PFSK-1 (cell line): ENCODE measurements at regions not wholly inside any gene's neighbourhood (a gene's known extent, or its start where the extent isn't known, plus 50 kb on each side); places are given as distances from the start of the nearest gene placed in this dataset.

Source experiments
- FOXP2 ChIP-seq: optimal IDR thresholded peaks from 2 replicates; pipeline ENCODE3; 2011; ENCODE audit warnings: borderline replicate concordance, control low read depth, inconsistent platforms; ENCODE audit not compliant: insufficient read depth; ENCODE audit errors: extremely low read length, extremely low read depth
- POLR2AphosphoS5 ChIP-seq: IDR thresholded peaks from 2 replicates; pipeline ENCODE4 v1.6.1; 2012; ENCODE audit warnings: low read depth, mild to moderate bottlenecking, control low read depth, low read length, moderate library complexity
- SIN3A ChIP-seq: IDR thresholded peaks from 2 replicates; pipeline ENCODE4 v1.6.1; 2012; ENCODE audit warnings: mild to moderate bottlenecking, low read length, moderate library complexity, borderline replicate concordance; ENCODE audit not compliant: insufficient read depth
- TAF1 ChIP-seq: IDR thresholded peaks from 2 replicates; pipeline ENCODE4 v1.6.1; 2012; ENCODE audit warnings: low read length, control low read depth, borderline replicate concordance; ENCODE audit not compliant: insufficient read depth
- TF ChIP-seq, protein P1 (sequence below), 2 experiments: IDR thresholded peaks; 2 replicates each; pipeline versions ENCODE4 v1.6.1 to v1.8.0; 2011 to 2012; ENCODE audit warnings: low read depth in 2 of 2, low read length in 2 of 2, control low read depth in 1 of 2, inconsistent platforms in 1 of 2, mild to moderate bottlenecking in 1 of 2, moderate library complexity in 1 of 2; ENCODE audit not compliant: insufficient read depth in 1 of 2

DNA sequence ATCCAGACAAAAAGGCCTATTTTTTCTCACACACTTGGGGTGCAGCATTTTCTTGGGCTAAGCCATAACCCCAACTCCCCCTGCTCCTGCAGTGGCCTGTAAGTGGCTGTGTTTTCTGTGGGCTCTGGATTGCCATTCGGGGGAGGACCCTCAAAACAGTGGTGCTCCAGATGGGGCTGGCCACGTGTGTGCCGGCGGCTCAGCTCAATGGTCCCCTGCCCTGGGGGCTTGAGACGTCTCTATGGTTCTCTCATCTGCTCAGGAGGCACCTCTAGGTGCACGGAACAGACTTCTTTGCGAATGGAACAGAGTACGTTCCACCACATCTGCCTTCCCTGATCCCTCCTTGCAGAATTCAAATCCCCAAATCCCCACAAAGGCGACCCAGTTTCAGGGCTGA lies 250.0 kb upstream of the SHH start:
- TF ChIP-seq POLR2AphosphoS5 (no peak), TAF1 (no peak), FOXP2 (no peak), SIN3A (no peak)
- TF ChIP-seq, protein P1, sequence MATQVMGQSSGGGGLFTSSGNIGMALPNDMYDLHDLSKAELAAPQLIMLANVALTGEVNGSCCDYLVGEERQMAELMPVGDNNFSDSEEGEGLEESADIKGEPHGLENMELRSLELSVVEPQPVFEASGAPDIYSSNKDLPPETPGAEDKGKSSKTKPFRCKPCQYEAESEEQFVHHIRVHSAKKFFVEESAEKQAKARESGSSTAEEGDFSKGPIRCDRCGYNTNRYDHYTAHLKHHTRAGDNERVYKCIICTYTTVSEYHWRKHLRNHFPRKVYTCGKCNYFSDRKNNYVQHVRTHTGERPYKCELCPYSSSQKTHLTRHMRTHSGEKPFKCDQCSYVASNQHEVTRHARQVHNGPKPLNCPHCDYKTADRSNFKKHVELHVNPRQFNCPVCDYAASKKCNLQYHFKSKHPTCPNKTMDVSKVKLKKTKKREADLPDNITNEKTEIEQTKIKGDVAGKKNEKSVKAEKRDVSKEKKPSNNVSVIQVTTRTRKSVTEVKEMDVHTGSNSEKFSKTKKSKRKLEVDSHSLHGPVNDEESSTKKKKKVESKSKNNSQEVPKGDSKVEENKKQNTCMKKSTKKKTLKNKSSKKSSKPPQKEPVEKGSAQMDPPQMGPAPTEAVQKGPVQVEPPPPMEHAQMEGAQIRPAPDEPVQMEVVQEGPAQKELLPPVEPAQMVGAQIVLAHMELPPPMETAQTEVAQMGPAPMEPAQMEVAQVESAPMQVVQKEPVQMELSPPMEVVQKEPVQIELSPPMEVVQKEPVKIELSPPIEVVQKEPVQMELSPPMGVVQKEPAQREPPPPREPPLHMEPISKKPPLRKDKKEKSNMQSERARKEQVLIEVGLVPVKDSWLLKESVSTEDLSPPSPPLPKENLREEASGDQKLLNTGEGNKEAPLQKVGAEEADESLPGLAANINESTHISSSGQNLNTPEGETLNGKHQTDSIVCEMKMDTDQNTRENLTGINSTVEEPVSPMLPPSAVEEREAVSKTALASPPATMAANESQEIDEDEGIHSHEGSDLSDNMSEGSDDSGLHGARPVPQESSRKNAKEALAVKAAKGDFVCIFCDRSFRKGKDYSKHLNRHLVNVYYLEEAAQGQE (IDR thresholded peaks at IDR 0.05; ENCODE audit: insufficient read depth in 1 of 2, low read depth in 2 of 2, low read length in 2 of 2), result no peak

DNA sequence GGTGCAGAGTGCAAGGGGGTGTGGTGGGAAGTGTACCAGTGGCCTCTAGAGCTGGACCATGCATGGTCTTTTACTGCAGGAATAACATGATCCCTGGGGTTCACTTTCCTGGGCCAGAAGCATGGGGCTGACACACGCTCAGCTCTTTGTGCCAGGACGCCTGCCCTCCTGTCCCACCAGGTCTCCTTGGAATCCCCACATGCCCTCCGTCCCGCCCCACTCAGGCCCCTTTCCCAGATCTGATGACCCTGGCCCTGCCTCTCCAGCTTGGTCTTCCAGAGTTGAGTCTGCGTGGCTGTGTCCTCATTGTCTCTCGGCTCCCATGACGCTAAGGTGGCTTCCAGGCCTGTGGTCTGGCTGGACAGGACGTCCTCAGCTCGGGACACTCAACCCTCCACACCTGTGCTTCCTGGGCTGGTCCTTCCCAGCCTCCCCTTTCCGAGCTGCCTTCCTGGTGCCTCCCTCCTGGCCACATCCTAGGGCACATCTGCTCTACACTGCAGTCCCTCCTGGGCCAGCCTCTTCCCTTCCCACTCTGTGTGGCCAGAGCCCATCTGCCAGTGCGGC lies 249.5 kb upstream of the SHH start:
- TF ChIP-seq SIN3A (no peak), POLR2AphosphoS5 (no peak), FOXP2 (no peak), TAF1 (no peak)
- TF ChIP-seq, protein P1 (IDR thresholded peaks at IDR 0.05; ENCODE audit: insufficient read depth in 1 of 2, low read depth in 2 of 2, low read length in 2 of 2), result no peak

DNA sequence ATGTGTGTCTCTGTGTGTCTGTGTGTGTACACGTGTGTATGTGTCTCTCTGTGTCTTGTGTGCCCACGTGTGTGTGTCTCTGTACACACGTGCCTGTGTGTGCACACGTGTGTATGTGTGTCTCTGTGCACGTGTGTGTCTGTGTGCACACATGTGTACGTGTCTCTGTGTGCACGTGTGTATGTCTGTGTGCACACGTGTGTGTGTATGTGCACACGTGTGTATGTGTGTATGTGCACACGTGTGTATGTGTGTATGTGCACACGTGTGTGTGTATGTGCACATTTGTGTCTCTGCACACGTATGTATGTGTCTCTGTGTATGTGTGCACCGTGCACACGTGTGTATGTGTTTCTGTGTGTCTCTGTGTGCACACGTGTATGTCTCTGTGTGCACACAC lies 248.7 kb upstream of the SHH start:
- no peak for TF ChIP-seq TAF1
- TF ChIP-seq POLR2AphosphoS5, result no peak
- no peak for TF ChIP-seq SIN3A
- TF ChIP-seq FOXP2, result no peak
- TF ChIP-seq, protein P1 (IDR thresholded peaks at IDR 0.05; ENCODE audit: insufficient read depth in 1 of 2, low read depth in 2 of 2, low read length in 2 of 2), result no peak

DNA sequence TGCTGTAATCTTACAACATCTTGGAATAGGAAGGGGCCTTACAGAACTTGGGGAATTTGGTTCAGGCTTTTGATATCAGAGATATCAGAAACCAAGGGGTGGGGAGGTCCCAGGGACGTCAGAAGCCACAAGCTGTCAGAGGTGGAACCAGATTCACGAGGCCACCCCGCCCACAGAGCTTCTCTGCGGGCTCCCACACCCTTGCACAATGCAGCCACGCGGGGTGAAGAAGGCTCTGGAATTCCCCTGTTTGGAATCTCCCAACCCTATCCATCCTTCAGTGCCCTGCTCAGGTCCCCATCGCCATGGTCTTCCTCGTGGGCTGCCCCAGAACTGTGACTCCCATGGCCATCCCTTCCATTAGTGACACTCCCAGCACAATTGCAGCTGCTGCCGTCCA lies 247.1 kb upstream of the SHH start:
- TF ChIP-seq, protein P1 (IDR thresholded peaks at IDR 0.05; ENCODE audit: insufficient read depth in 1 of 2, low read depth in 2 of 2, low read length in 2 of 2), result no peak
- TF ChIP-seq FOXP2, result no peak
- no peak for TF ChIP-seq SIN3A
- TF ChIP-seq POLR2AphosphoS5, result no peak
- no peak for TF ChIP-seq TAF1

DNA sequence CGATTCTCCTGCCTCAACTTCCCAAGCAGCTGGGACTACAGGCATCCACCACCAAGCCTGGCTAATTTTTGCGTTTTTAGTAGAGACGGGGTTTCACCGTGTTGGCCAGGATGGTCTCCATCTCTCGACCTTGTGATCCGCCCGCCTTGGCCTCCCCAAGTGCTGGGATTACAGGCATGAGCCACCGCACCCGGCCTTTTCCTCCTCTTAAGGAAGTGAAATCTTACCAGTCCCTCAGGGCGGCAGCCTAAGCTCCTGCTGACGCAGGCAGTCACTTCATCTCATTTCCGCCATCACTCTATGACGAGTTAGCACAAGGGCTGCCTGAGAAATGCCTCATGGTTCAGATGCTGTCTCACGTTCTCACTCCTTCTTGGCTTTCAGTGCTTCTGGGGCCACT lies 246.0 kb upstream of the SHH start:
- TF ChIP-seq, protein P1 (IDR thresholded peaks at IDR 0.05; ENCODE audit: insufficient read depth in 1 of 2, low read depth in 2 of 2, low read length in 2 of 2), result no peak
- no peak for TF ChIP-seq SIN3A
- TF ChIP-seq TAF1, result no peak
- TF ChIP-seq FOXP2, result no peak
- no peak for TF ChIP-seq POLR2AphosphoS5
